ENCODE measurements at regions not wholly inside any gene's neighbourhood (a gene's known extent, or its start where the extent isn't known, plus 50 kb on each side); places are given as distances from the start of the nearest gene placed in this dataset.

- ATAC-seq (ENCODE audit: low FRiP score) (no peak), DNase-seq (ENCODE audit: low spot score) (no peak)
- TF ChIP-seq, protein P1, sequence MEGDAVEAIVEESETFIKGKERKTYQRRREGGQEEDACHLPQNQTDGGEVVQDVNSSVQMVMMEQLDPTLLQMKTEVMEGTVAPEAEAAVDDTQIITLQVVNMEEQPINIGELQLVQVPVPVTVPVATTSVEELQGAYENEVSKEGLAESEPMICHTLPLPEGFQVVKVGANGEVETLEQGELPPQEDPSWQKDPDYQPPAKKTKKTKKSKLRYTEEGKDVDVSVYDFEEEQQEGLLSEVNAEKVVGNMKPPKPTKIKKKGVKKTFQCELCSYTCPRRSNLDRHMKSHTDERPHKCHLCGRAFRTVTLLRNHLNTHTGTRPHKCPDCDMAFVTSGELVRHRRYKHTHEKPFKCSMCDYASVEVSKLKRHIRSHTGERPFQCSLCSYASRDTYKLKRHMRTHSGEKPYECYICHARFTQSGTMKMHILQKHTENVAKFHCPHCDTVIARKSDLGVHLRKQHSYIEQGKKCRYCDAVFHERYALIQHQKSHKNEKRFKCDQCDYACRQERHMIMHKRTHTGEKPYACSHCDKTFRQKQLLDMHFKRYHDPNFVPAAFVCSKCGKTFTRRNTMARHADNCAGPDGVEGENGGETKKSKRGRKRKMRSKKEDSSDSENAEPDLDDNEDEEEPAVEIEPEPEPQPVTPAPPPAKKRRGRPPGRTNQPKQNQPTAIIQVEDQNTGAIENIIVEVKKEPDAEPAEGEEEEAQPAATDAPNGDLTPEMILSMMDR (IDR thresholded peaks at IDR 0.05), result no peak
Observed at GRCh38 chr13:62243106-62243505, 827.5 kb upstream of the PCDH20 start.

DNA sequence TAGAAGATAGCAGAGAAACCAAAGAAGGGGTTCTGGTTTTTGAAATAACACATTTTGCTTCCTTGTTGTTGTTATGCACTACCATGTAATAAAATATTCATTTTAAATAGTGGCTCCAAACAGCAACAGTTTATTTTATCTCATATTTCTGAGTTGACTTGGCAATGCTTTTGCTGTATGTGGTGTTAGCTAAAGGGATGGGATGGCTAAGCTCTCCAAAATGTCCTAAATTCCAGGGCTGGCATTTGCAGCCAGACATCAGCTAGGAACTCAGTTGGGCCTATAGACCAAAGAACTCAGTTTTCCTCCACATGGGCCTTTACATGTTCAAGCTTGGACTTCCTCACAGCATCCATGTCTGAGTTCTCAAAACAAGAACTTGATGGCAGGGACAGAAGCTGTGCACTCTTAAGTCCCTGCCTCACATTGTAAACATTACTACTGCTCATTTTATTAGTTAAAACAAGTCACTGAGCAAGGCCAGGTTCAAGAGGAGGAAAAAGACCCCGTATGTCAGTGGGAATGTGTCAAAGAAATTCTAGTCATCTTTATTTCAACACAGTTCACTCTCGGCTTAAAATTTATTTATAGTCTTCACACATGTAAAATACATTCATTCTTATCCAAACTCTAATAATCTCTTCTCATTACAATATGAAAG is 819.3 kb upstream of the PCDH20 start:
- ATAC-seq (ENCODE audit: low FRiP score) (no peak), DNase-seq (ENCODE audit: low spot score) (no peak)
- TF ChIP-seq, protein P1 (IDR thresholded peaks at IDR 0.05), result no peak

DNA sequence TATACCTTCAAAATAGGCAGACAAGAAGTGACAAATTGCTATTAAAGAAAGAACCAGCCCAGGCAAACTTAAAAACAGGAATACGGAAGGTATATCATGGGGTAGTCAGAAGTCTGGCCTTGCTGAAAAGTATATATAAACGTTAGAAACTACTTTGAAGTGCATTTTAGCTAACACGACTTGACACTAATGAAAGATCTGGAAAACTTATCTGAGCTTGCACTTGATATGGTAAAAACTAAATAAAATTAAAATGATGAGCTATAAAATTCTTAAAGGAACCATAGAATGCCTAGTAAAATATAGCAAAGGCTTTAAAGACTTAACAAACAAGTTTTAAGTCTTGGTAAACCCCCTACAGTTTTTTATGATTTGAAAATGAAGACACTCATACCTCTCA is 795.3 kb upstream of the PCDH20 start:
- no peak for ATAC-seq (ENCODE audit: low FRiP score)
- no peak for DNase-seq (ENCODE audit: low spot score)
- TF ChIP-seq, protein P1 (IDR thresholded peaks at IDR 0.05), result no peak

GRCh38 chr13:62209529-62209928 is 793.9 kb upstream of the PCDH20 start:
- ATAC-seq (ENCODE audit: low FRiP score) (no peak), DNase-seq (ENCODE audit: low spot score) (no peak)
- TF ChIP-seq, protein P1 (IDR thresholded peaks at IDR 0.05), result no peak

GRCh38 chr13:62207388-62207787 is 791.7 kb upstream of the PCDH20 start:
- DNase-seq (ENCODE audit: low spot score) (no peak), ATAC-seq (ENCODE audit: low FRiP score) (no peak)
- TF ChIP-seq, protein P1 (IDR thresholded peaks at IDR 0.05), result no peak

GRCh38 chr13:62206165-62206564 is 790.5 kb upstream of the PCDH20 start:
- no peak for ATAC-seq (ENCODE audit: low FRiP score)
- TF ChIP-seq, protein P1 (IDR thresholded peaks at IDR 0.05), result no peak
- no peak for DNase-seq (ENCODE audit: low spot score)

DNA sequence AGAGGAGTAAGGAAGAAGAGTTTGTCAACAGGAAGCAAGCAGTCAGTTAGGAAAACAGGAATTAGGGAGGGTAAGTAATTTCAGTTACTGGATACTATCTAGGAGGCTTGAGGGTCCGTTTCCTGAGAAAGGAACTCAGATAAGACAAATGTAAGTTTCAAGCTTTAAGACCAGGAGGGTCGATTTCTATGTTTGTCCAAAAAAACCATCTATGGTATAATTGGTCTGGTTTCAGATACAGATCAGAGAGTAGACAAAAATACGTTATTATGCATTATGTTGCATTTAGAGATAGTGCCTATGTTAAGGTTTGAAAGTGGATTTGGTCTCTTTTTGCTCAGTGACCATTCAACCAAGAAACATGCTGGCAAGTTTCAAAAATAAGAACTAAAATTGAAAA is 789.6 kb upstream of the PCDH20 start:
- TF ChIP-seq, protein P1 (IDR thresholded peaks at IDR 0.05), result no peak
- DNase-seq (ENCODE audit: low spot score), result no peak
- no peak for ATAC-seq (ENCODE audit: low FRiP score)

All from omental fat pad (tissue), 3 donors.